B cell (primary cell): ENCODE measurements at regions not wholly inside any gene's neighbourhood (a gene's known extent, or its start where the extent isn't known, plus 50 kb on each side); places are given as distances from the start of the nearest gene placed in this dataset.

Source experiments
- EZH2 ChIP-seq: IDR thresholded peaks from 2 replicates; pipeline ENCODE4 v1.6.1; 2012; ENCODE audit warnings: borderline replicate concordance, low read depth, mild to moderate bottlenecking, moderate library complexity, low read length; ENCODE audit not compliant: insufficient read depth, poor library complexity, severe bottlenecking
- TF ChIP-seq, protein P1 (sequence below): fragments of 200-600 bp; IDR thresholded peaks from one replicate; pipeline ENCODE4 v1.8.0; 2022; ENCODE audit warnings: antibody characterized with exemption, mild to moderate bottlenecking

DNA sequence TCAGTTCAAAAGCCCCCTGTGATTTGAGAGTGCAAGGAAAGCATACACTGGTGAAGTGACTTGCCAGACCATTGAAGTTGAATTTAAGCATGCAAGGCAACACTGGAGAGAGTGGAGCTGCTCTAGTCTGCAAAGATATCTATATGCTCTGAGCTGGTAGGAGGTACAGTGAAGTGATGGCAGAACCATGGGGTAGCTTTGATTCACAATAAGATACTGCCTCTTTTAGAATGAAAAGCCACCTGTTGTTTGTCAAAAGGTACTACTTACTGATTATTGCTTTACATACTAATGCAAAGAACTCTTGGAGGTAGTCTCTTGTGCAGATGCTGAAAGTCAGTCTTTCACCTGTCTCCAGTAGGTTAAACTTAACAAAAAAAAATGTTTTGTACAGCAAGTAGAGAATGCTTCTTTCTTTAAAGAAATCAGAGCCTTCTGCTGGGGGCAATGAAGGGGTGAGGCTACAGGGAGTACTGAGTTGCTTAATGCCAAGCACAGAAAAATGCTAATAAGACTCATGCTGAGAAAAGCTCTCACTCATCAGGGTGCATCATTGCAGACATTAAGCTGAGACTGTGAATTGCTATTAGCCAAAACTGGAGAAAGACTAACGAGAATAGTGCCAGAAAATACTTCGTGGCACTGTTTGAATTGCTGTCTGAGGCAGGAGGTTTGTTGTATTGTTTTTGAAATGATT lies 1150.5 kb upstream of the TMPRSS15 start:
- TF ChIP-seq, protein P1, sequence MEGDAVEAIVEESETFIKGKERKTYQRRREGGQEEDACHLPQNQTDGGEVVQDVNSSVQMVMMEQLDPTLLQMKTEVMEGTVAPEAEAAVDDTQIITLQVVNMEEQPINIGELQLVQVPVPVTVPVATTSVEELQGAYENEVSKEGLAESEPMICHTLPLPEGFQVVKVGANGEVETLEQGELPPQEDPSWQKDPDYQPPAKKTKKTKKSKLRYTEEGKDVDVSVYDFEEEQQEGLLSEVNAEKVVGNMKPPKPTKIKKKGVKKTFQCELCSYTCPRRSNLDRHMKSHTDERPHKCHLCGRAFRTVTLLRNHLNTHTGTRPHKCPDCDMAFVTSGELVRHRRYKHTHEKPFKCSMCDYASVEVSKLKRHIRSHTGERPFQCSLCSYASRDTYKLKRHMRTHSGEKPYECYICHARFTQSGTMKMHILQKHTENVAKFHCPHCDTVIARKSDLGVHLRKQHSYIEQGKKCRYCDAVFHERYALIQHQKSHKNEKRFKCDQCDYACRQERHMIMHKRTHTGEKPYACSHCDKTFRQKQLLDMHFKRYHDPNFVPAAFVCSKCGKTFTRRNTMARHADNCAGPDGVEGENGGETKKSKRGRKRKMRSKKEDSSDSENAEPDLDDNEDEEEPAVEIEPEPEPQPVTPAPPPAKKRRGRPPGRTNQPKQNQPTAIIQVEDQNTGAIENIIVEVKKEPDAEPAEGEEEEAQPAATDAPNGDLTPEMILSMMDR: no peak
- no peak for TF ChIP-seq EZH2
